ENCODE measurements at regions not wholly inside any gene's neighbourhood (a gene's known extent, or its start where the extent isn't known, plus 50 kb on each side); places are given as distances from the start of the nearest gene placed in this dataset.

DNA sequence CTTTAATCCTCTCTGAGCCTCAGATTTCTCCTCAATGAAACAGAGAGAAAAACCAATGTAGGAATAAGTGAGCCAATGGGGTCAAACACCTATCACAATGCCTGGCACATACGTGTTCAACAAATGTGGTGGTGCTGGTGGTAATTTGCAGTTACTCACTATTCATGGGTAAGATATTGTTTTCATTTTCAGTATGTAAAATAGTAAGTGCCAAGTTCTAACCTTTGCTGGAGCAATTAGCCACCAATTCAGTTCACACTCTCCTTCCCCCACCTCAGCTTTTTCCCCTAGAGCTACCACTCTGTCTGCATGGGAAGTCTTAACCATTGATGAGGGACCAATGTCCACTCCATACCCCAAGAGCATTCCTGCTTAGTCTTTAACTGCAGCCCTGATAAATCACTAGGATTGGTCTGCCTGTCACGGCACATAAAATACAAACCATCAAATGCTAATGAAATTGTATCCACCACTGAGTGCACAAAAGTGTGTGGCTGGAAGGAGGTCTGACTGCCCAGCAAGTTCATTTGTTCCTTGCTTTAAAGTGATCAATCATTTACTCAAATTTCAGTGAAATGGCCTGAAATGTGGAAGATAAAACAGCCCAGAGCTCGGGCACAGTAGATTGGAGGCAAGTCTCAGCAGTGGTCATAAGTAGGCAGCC is 187.4 kb upstream of the API5 start:
- H3K27ac ChIP-seq (ENCODE audit: extremely low read length, insufficient read depth, low read length), result no peak overlapping the region
- FAIRE-seq, result no peak
- no peak for TF ChIP-seq ARNTL (CRISPR knock-in tag; IDR thresholded peaks at IDR 0.05)
- no peak for TF ChIP-seq ZNF101 (CRISPR knock-in tag; IDR thresholded peaks at IDR 0.05; ENCODE audit: borderline replicate concordance, low read depth)
- no peak for TF ChIP-seq ARNT (IDR thresholded peaks at IDR 0.05)
- ChIA-PET POLR2A (no interaction called here), CTCF (ENCODE audit: low intra/inter-chr PET ratio, low total read pairs) (no interaction called here)
- H3K4me3 ChIP-seq (replicated peaks in 1 of 3; ENCODE audit: insufficient read depth in 1 of 3, low read depth in 2 of 3, low read length in 3 of 3), result no peak overlapping the region
- H3K9me3 ChIP-seq (ENCODE audit: low read length), result no peaks in the 10 kb centered on the region
- H4K20me1 ChIP-seq (ENCODE audit: insufficient read depth, low read length), result no peaks in the 10 kb centered on the region
- no peaks in the 10 kb centered on the region for H3K27me3 ChIP-seq (ENCODE audit: control insufficient read depth in 1 of 2, insufficient read depth in 2 of 2, low read length in 2 of 2)
- no peak for DNase-seq (ENCODE audit: low spot score)
- intact Hi-C loops (cut with micrococcal nuclease; ENCODE audit: unreplicated experiment) (no loop called here), in situ Hi-C loops (cut with HindIII; ENCODE audit: extremely low pct_ligation_motif_present, low pct_unique_long_range_greater_than_20kb) (no loop called here)
- WGBS (ENCODE audit: low lambda C conversion rate), result 0% methylated on average over 3 of the region's 3 CpGs
- no TSS peak for BruUV-seq (replicated peaks)
- no peaks in the 10 kb centered on the region for H3K79me2 ChIP-seq (ENCODE audit: insufficient read depth, low read length)
- H3K4me1 ChIP-seq (ENCODE audit: insufficient read depth, low read length), result no peaks in the 10 kb centered on the region
- no peak overlapping the region for H3K9ac ChIP-seq (ENCODE audit: insufficient read depth, low read depth, low read length)
- no peak overlapping the region for H3K4me2 ChIP-seq (ENCODE audit: low read depth, low read length)
- H2AFZ ChIP-seq (ENCODE audit: low read length), result no peak overlapping the region
- no peaks in the 10 kb centered on the region for H3K36me3 ChIP-seq (replicated peaks in 1 of 2; ENCODE audit: control insufficient read depth in 1 of 2, insufficient read depth in 2 of 2, low read length in 2 of 2)
- no peak for ATAC-seq

DNA sequence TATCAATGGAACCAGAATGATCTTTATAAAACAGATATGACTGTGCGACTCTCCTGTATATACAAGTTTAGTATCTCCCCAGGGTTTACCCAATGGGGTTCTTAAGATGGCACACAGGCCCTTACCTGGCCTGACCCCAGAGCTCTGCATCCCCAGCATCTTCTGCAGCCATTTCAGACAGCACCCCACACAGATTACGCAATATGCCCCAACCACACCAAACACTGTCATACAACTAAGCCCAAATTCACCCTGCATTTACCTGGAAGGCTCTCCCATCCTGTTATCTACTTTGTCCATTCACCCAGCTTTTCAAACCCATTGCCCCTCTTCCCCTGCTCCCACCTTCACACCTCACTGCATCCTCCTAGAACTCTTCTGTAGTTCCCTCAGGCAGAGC is 182.5 kb upstream of the API5 start:
- Histone ChIP-seq H2AFZ (ENCODE audit: low read length) (no peak overlapping the region), H3K4me2 (ENCODE audit: low read depth, low read length) (no peak overlapping the region), H3K9me3 (ENCODE audit: low read length) (no peaks in the 10 kb centered on the region), H4K20me1 (ENCODE audit: insufficient read depth, low read length) (no peaks in the 10 kb centered on the region), H3K36me3 (replicated peaks in 1 of 2; ENCODE audit: control insufficient read depth in 1 of 2, insufficient read depth in 2 of 2, low read length in 2 of 2) (no peaks in the 10 kb centered on the region), H3K27me3 (ENCODE audit: control insufficient read depth in 1 of 2, insufficient read depth in 2 of 2, low read length in 2 of 2) (no peaks in the 10 kb centered on the region), H3K27ac (ENCODE audit: extremely low read length, insufficient read depth, low read length) (no peak overlapping the region), H3K79me2 (ENCODE audit: insufficient read depth, low read length) (no peaks in the 10 kb centered on the region), H3K4me1 (ENCODE audit: insufficient read depth, low read length) (no peaks in the 10 kb centered on the region), H3K9ac (ENCODE audit: insufficient read depth, low read depth, low read length) (no peak overlapping the region), H3K4me3 (replicated peaks in 1 of 3; ENCODE audit: insufficient read depth in 1 of 3, low read depth in 2 of 3, low read length in 3 of 3) (no peak overlapping the region)
- 6% methylated on average over 2 of the region's 2 CpGs for WGBS (ENCODE audit: low lambda C conversion rate)
- no TSS peak for BruUV-seq (replicated peaks)
- CTCF ChIA-PET (ENCODE audit: low intra/inter-chr PET ratio, low total read pairs), result no interaction called here
- intact Hi-C loops (cut with micrococcal nuclease; ENCODE audit: unreplicated experiment) (no loop called here), in situ Hi-C loops (cut with HindIII; ENCODE audit: extremely low pct_ligation_motif_present, low pct_unique_long_range_greater_than_20kb) (no loop called here)
- DNase-seq (ENCODE audit: low spot score) (no peak), FAIRE-seq (no peak), ATAC-seq (no peak)
- TF ChIP-seq CEBPB (IDR thresholded peaks at IDR 0.05; ENCODE audit: borderline replicate concordance, low read depth, low read length) (peak; percentile 76; the same call in 1 of the 2 replicates), PAX8 (CRISPR knock-in tag; IDR thresholded peaks at IDR 0.05; ENCODE audit: borderline replicate concordance) (no peak)
- POLR2A ChIA-PET, result no interaction called here
